H54 (cell line): ENCODE measurements at regions not wholly inside any gene's neighbourhood (a gene's known extent, or its start where the extent isn't known, plus 50 kb on each side); places are given as distances from the start of the nearest gene placed in this dataset.
"Not testable (repeated sequence)": the region's sequence is repeated elsewhere in the genome, so short reads cannot be mapped to it uniquely, and the experiment has no call there.

Source experiments
- DNase-seq: peaks from one replicate; pipeline ENCODE4 v3.0.0; 2011; ENCODE audit warnings: low spot score, mixed read lengths; ENCODE audit not compliant: insufficient read length
- FAIRE-seq: peaks from 3 replicates; lab custom pipeline; 2011; peaks lifted over from hg19 to GRCh38; lab: Jason Lieb, UNC
- POLR2A ChIP-seq: IDR thresholded peaks from 2 replicates; pipeline ENCODE4 v1.6.1; 2011; ENCODE audit warnings: low read depth, mild to moderate bottlenecking, low read length

- FAIRE-seq = no peak
- DNase-seq = no peak
- no peak for TF ChIP-seq POLR2A
Measured at GRCh38 chr10:118447478-118448270, 105.5 kb upstream of the FAM204A start.

DNA sequence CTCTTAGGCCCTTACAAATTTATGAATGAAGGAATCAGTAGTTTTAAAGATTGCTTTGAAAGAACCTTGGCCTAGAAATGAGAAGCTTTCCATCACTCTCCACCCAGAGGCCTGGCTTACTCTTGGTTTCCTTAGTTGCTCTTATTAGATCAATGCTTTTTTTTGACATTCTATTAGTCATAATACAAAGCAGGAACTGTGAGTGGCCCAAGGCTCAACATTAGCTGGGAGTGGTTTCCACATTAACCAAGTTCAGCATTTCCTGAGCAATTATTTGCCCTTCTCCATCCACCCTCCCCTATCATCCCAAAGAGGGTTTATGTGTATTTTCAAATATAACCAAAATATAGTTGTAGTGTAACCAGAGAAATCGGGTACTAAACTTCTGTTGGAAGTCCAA lies 103.4 kb upstream of the FAM204A start:
- FAIRE-seq = no peak
- no peak for DNase-seq
- no peak for TF ChIP-seq POLR2A

DNA sequence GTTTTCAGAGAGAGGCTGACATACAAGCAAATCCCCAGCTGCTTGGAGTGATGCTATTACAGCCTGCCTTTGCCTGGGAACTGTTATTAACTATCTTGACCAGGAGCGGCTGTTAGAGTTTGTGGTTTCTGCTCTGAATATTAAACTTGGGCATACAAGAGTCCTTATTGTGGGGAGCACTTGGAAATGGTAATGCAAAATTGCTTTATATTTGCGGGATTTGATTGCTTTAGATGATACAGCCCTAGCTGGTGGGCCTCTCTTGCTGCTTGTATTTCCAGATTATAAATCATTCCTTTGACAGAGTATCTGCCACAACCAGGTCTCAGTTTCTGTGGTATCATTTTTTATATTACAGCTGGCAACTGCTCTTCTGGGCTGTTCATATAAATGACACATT lies 101.9 kb upstream of the FAM204A start:
- no peak for DNase-seq
- no peak for TF ChIP-seq POLR2A
- FAIRE-seq = no peak

DNA sequence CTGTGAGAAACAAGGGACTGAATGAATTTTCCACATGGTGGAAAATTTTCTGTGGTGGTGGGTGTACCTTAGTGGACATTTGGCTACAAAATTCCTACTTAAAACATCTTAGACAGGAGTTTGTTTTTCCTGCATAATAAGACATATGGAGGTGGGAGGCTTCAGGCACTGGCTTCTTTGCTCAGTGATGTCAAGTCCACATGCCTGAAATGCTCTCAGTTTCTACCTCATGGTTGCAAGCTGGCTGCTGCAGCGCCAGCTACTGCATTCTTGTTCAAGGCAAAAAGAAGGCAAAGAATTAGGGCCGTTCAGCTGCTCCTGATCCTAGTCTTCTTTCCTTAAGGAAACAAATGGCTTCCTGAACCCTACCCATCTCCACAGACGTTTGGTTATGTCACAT lies 99.9 kb upstream of the FAM204A start:
- no peak for TF ChIP-seq POLR2A
- DNase-seq (no peak), FAIRE-seq (no peak)

DNA sequence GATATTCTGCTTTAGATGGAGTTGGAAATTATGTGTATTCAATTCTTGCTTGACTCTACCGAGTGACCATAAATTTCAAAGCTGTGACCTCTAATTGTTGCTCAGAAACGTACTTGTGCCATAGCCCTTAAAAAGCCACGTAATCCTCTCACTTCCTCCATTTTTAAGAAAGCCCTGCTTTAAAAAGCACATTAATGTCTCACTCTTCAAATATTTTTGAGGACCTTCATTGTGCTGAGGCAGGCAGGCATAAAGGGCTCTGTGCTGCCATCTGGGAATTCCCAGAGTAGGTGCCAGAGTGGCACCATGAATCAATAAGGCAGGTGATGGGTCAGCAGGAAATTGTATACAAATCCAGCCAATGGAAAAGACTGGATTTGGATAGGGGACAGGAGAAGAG lies 97.7 kb upstream of the FAM204A start:
- no peak for DNase-seq
- no peak for TF ChIP-seq POLR2A
- FAIRE-seq = no peak

- DNase-seq = no peak
- TF ChIP-seq POLR2A = no peak
- FAIRE-seq = no peak
Measured at GRCh38 chr10:118436742-118437141, 94.6 kb upstream of the FAM204A start.

GRCh38 chr10:118430190-118430589 lies 88.1 kb upstream of the FAM204A start:
- no peak for TF ChIP-seq POLR2A
- DNase-seq (no peak), FAIRE-seq (no peak)

DNA sequence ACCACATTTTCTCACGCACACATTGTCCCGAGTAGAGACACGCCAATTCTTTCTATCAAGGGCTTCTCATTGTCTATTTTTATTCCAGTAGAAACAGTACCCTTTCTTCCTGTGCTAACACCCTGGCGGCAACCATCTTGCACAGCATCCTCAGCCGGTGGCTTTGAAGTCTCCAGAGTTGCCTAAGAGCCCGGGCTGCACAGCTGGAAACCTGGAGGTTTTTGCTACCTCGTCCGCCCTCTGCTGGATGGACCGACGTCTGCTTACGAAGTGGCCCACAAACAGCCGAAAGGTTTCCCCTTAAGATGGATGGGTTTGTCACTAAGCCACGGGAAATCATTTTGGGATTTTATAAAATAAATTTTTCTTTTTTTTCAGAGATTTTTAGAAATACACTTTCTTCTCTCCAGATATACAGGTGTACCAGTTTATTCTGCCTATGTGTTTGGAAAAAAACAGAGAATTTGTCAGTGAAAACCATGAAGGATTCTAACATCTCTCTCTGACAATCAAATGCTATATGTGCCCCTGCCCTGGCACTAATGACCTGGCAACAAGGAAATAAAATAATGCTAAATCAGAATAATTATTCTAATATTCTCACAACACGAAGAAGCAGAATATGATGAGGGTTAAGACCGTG lies 81.8 kb upstream of the FAM204A start:
- FAIRE-seq (peak; percentile 69), DNase-seq (peak; percentile 53)
- no peak for TF ChIP-seq POLR2A

DNA sequence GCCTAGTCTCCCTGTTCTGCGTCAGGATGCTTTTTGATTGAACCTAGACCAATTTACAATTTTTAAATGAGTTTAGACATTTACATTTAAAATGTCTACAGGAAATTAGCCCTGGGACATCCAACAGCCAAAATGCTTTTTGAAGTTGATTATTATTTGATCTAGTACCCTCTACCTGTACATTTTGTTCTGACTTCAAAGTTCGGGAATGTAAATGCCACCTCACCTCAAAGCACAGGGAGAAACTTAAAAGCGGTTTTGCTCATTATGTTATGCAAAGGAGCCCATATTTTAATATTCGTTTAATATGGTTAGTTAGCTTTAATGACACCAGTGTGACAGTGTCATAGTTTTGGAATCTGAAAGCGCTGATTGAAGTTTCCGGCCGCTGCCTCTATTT lies 80.1 kb upstream of the FAM204A start:
- DNase-seq = no peak
- TF ChIP-seq POLR2A = no peak
- FAIRE-seq = no peak

GRCh38 chr10:118420049-118420448 lies 77.9 kb upstream of the FAM204A start:
- FAIRE-seq = not testable (repeated sequence)

DNA sequence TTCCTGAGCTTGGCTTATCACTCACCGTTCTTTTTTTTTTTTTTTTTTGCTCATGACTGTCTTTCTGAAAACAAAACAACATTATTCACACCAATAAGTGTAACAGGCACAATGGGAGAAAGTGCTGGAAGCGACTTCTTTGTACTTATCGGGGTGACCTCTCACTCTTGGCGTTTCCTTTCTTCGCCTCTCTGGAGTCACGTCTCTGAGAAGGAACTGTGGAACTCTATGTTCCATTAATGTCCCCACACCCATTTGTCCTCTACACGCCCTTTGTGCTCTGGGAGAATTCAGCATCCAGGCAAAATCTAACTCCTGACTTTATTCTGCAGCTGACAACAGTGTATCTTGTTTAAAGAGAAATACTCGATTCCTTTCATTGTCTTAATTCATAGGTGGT lies 70.8 kb upstream of the FAM204A start:
- FAIRE-seq = no peak
- no peak for TF ChIP-seq POLR2A

More at GRCh38 chr10:118420049-118420448, 77.9 kb upstream of the FAM204A start:
- not testable (repeated sequence) for DNase-seq

GRCh38 chr10:118412132-118412760 lies 70.1 kb upstream of the FAM204A start:
- DNase-seq (no peak), FAIRE-seq (no peak)
- no peak for TF ChIP-seq POLR2A

More for the DNA sequence above, 70.8 kb upstream of the FAM204A start:
- DNase-seq = no peak

GRCh38 chr10:118409295-118409694 lies 67.2 kb upstream of the FAM204A start:
- FAIRE-seq (no peak), DNase-seq (no peak)
- no peak for TF ChIP-seq POLR2A

DNA sequence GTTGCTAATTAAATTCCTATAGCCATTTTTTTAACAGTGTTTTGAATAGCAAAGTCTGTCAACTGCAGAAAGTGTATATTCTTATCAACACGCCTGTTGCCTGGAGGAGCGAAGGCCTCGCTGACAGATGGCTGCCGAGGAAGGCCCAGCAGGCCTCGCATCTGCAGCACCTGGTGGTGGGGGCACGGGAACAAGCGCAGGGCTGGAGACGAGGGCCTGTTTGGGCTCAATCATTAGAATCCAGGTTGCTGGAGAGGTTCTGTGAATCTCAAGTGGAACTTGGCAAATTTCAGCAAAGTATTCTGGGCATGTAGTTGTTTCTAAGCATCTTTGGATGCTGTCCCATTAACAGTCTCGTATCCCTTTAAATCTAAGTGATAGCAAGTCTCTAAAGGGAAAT lies 66.1 kb upstream of the FAM204A start:
- DNase-seq (no peak), FAIRE-seq (no peak)
- TF ChIP-seq POLR2A = no peak
